KBM-7 (cell line): ENCODE measurements at regions not wholly inside any gene's neighbourhood (a gene's known extent, or its start where the extent isn't known, plus 50 kb on each side); places are given as distances from the start of the nearest gene placed in this dataset.

Experiments used
- DNase-seq: peaks from one replicate; pipeline ENCODE4 v3.0.0-alpha.2; 2015
- in situ Hi-C: fragments of 300-500 bp; cut with MboI; formaldehyde crosslinking; loops from 2 replicates; pipeline ENCODE4 v1.14.3; 2020; ENCODE audit warnings: low sequenced_read_pairs, low pct_unique_long_range_greater_than_20kb, mixed read lengths

DNA sequence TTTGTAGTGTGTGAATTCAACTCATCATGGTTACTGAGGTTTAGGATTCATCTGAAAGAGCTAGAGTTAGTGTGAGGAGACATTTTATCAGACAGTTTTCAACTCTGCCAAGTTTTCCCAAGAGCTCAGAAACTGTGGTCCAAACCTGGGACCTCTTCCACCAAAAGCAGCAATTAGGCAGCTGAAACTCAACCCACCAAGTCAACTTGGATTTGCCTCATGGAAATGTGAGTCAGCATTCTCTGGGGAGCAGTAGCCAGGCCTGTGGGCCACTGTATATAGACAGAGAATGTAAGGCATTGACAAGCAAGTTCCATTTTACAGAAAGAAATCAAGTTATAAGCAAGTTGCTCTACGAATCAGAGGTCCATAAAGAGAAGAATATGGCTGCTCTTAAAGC is 178.8 kb upstream of the HDDC2 start:
- in situ Hi-C loops: no loop called here
- DNase-seq: no peak

DNA sequence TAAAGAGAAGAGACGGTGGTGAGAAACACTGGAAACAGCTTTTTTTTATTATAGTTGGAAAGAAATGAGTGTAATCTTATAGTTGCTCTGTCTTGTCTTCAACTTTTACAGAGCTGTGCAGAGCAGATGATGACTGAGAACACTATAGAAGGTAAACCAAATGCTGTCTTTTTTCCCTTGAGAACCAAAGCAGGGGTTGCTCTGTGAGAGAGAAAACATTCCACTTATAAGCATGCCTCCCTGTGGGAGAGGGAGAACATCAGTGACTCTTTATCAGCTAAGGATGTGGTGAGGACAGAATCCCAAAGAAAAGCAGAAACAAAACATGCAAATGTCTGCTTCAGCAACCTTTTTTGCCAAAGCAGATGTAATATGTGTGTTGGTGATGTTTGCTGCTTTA is 179.3 kb upstream of the HDDC2 start:
- in situ Hi-C loops: no loop called here
- no peak for DNase-seq

DNA sequence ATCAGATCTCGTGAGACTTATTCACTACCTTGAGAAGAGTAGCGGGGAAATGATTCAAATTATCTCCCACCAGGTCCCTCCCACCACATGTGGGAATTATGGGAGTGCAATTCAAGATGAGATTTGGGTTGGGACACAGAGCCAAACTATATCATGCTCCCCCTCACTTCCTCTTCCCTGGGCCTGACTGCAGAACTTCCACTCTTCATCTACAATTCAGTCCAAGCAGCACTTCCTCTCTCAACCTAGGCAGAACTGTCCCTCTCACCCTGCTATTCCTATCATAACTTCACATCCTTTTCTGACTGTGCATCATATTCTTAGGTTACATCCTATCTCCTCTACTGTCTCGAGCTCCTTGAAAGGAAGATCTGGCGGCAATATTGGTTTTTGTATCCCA is 184.0 kb upstream of the HDDC2 start:
- DNase-seq: no peak
- in situ Hi-C loops: no loop called here

DNA sequence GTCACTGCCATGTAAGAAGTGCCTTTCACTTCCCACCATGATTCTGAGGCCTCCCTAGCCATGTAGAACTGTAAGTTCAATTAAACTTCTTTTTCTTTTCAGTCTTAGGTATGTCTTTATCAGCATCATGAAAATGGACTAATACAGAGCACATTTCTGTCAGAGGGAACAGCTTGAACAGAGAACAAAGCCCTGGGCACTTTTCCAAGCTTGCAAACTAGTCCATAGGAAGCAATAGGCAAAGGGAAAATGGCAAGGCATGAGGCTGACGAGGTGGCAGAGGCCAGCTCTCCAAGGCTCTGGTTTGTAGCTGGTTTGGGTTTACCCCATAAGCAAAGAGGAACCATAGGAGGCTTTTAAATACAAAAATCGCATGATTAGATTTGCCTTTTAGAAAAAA is 185.1 kb upstream of the HDDC2 start:
- no peak for DNase-seq
- in situ Hi-C loops: no loop called here

DNA sequence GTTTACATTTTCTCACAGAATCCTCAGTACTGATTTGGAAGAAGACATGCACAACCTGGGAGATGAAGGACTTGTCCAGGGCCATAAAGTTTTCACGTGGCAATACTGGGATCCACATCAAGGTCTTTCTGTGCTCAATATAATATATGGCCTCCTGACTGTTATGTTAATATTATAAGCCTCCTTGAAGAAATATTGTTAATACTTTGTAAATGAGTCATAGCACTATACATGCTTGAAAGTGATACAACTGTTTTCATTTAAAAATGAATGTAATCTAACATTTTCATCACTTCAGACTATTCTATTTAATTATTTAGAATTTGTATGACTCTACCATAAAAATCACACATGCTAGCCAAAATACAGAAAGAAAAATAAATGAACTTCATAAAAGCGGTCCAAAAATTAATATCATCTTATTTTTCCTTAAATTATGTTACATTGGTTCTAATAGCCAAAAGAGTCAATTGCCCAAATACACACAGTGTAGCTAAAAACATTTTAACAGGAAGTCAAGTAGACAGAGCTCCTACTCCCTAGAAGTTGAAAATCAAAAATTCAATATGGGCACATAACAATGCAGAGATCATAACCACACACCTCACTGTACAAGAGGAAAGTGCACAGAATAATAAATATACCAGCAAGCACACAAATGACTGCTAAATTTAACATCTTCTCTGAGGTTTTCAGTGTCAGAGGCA is 188.0 kb upstream of the HDDC2 start:
- in situ Hi-C loops: no loop called here
- no peak for DNase-seq

DNA sequence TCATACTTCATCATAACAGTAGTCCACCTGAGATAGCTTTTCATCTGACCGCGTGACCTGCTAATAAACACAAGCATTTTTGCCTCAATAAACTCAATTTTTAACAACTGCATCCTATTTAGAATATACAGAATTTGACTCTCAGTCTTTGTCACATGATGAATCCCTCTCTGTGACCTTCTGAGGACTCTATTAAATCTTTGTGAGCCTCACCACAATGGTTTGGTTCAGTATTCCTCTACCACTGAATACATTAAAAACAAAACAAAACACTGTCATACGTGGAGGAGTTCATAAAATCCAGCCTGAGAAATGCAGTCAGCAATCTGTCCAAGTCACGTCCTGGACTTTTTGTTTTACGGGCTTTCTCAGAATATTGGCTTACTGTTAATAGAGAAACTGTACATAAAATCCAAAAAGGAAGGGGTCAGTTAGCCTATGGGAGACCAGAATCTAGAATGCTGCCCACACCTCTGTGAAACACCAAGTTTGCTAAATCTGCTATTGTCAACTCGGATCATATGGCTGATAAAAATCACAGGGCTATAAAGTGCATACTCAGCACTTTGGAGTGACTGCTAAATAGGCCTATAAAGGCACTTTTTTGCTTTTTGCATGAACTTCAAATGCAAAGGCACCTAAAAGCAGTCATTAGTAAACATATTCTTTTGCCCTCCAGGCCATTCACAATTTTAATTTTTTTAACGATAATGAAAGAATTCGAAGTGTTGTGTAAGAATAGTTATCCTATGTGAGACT is 190.3 kb upstream of the HDDC2 start:
- DNase-seq: no peak
- in situ Hi-C loops: no loop called here

DNA sequence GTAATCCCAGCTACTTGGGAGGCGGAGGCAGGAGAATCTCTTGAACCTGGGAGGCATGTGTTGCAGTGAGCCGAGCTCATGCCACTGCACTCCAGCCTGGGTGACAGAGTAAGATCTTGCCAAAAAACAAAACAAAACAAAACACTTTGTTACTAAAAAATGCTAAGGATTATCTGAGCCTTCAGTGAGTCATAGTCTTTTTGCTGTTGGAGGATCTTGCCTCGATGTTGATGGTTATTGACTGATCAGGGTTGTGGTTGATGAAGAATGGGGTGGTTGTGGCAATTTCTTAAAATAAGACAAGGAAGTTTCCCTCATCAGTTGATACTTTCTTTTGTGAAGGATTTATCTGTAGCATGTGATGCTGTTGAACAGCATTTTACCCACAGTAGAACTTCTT is 196.8 kb upstream of the HDDC2 start:
- in situ Hi-C loops: no loop called here
- no peak for DNase-seq

DNA sequence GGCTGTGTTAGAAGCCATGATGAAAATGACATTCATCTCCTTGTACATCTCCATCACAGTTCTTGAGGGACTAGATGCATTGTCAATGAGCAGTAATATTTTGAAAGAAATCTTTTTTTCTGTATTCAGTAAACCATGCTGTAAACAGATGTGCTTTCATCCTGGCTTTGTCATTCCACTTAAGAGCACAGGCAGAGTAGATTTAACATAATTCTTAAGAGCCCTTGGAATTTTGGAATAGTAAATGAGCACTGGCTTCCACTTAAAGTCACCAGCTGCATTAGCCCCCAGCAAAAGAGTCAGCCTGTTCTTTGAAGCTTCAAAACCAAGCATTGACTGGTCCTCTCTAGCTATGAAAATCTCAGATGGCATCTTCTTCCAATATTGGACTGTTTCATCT is 197.8 kb upstream of the HDDC2 start:
- no peak for DNase-seq
- in situ Hi-C loops: no loop called here

DNA sequence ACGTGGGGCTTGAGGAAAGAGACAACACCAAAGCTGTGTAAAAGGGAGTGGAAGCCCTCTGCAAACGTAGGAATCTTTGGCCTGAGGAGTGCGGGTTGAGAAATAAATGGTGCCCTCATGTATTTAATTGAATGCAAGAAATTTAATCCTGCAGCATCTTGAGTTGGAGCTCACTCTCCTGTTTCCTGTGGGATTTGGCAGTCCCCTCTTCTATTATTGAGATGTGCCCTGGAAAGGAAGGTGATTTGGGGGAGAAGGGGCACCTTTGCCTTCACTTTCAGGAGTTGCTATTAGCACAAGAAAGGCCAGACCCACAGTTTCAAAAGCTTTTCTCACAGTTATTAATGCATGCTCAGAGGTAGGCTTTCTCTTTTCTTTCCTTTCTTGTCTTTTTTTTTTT is 201.4 kb upstream of the HDDC2 start:
- in situ Hi-C loops: no loop called here
- DNase-seq: no peak

DNA sequence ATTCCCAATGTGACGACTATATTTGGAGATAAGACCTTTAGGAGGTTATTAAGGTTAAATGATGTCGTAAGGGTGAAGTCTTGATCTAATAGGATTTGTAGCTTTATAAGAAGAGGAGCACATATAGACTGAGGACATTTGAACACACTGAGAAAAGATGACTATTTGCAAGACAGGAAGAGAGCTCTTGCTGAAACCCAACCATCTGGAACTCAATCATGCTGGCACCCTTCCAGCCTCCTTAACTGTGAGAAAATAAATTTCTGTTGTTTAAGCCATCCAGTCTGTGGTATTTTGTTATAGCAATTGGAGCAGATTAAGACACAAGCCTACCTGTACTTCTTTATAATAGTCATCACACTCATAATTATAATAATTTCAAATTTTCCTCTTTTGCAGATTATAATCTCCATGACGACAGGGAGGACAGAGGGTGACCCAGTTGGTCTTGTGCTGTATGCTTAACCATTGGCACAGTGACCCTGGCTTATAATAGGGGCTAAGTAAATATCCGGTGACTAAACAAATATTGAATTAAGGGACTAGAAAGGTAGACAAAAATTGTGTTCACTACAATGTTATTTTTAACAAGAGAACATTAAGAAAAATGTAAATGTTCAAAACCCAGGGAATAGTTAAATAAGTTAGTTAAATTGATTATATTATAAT is 206.4 kb upstream of the HDDC2 start:
- no peak for DNase-seq
- in situ Hi-C loops: no loop called here

DNA sequence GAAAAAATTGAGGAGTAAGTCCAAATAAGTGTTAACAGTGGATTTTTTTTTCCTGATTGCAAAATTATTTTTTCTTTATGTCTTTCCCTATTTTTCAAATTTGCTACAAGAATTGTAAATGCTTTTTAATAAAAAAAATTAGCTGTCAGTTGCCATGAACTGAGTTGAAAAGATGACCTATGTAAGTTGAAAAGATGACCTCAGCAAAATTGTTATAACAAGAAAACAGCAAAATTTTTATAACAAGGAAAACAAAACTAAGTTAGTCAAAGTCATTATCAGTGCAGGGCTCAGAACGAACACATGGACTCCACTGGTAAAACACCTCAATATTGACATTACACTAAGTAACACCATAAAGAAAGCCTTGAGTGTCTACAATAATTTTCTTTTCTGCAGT is 207.0 kb upstream of the HDDC2 start:
- no peak for DNase-seq
- in situ Hi-C loops: no loop called here

DNA sequence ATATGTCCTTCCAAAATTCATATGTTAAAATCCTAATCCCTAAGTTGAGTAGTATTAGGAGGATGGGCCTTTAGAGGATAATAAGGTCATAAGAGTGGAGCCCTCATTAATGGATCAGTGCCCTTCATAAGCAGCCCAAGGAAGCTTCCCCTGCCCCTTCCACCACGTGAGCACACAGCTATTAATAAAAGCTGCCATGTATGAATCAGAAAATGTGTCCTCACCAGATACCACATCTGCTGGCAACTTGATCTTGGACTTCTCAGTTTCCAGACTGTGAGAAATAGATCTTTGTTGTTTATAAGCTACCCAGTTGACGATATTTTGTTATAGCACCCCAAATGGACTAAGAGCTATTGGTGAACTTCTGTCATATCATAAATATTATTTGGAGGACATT is 207.7 kb upstream of the HDDC2 start:
- in situ Hi-C loops: no loop called here
- no peak for DNase-seq

DNA sequence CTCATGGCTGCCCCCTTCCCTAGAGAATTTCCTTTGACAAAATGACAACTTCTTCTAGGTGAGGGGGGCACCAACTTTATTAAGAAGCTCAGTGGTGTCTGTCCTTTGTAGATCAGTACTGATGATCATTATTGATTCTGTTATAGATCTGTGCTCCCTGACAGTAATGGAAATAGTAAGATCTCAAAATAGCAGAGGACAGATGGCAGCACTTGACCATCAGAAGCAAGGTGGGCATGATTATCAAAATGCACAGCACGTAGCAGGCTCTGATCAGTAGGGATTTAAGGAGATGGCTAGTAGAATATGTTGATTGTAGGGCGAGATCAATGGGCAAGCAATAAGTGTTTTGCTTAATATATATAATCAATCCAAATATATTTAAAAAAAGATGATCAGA is 208.6 kb upstream of the HDDC2 start:
- DNase-seq: no peak
- in situ Hi-C loops: no loop called here

DNA sequence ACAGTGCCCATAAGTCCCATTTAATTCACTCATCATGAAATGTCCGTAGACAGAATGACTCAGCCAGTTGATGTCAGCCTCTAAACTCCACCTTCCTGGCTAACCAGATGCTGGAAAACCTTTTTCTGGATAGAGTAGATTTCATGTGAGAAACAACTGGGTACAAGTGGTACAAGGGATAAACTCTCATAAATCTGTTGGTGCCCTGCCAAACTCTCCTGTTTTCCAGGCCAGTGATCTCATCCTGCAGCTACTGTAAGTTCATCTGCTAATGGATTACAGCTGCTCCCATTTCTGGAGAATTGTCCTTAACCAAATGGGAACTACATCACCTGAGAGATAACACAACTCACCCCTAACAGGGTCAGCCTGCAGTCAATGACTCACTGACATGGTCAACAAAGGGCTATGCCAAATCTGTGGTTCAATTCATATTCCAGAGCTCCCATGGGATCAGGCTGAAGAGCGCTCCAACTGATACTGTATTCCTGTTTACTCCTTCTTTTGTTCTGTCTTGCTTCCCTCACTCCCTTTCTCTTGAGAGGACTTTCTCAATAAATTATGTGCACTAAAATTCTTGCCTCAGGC is 210.1 kb upstream of the HDDC2 start:
- in situ Hi-C loops: no loop called here
- no peak for DNase-seq

DNA sequence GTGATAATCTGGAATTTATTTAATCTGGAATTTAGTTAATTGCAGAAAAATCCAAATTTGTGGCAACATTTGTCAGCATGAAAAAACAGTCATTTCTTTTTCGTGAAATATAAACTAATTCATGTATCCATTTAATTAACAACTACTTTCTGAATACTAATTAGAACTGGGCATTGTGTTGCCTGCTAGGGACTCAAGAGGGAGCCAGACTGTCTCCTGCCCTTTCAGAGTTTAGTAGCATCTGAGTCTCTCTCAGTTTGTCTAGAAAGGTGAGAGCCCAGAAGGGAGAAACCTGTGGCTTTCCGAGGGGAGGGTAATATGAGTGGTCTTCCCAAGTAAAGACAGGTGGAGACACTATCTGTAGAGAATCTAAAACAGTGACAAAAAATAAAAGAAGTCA is 210.9 kb upstream of the HDDC2 start:
- no peak for DNase-seq
- in situ Hi-C loops: no loop called here

DNA sequence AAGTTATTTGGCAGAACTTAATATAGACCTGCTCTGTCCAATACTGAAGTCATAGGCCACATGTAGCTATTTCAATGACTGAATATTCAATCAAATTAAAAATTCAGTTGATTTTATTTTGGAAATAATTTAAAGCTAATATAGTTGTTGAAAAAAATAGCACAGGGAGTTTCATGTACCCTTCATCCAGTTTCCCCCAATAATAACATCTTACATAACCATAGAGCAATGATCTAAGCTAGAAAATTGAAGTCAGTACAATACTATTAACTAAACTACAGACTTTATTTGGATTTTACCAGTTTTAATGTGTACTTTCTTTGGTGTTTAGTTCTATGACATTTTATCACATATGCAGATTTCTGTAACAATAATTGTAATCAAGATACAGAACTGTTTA is 212.2 kb upstream of the HDDC2 start:
- in situ Hi-C loops: no loop called here
- DNase-seq: no peak

DNA sequence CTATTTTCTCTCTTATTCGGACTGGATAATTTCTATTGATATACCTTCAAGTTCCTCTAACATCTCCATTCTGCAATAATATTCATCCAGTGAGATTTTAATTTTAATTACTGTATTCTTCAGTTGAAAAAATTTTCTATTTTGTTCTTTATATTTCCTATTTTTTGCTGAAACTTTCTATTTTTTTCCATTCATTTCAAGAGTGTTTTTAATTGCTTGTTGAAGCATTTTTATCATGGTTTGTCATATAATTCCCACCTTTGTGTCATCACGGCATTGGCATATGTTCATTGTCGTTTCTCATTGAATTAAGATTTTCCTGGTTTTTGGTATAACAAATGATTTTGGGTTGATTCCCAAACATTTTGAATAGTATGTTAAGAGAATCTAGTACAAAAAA is 214.9 kb upstream of the HDDC2 start:
- no peak for DNase-seq
- in situ Hi-C loops: no loop called here

DNA sequence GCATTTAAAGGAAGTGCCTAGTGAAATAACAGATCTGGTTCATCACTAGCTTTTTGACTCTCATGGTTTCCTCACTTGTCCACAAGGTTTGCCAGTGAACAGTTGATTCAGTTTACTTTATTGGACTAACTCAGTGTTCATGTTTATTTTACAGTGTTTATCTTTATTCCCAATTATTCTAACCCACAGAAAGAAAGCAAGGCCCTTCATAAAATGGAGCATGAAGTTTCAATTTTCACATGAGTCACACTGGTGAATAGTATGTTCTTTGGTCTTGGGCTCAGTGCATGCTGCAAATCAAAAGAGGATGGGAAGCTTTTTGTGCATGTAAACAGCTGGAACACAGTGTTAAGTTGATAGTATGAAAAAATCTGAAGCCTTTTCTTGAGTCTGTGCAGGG is 217.6 kb upstream of the HDDC2 start:
- in situ Hi-C loops: no loop called here

DNA sequence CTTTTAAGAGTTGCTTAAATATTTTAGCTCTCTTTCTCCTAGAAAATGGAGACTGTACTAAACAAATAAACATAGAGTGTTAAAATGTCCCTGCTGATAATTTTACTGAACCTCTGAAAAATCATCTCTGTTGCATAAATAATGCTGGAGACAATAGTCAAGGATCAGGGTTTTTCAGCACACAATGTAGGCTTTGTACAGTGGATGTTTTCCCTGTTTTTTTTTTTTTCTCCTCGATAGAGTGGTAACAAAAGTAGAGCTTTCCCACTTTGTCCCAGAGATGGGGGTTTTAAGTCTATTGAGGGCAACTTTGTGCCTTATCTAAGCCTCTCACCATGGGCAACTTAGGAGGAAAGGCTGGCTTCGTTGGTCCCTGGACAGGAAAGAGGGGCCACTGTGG is 222.6 kb upstream of the HDDC2 start:
- no peak for DNase-seq
- in situ Hi-C loops: no loop called here

More for the DNA sequence above, 217.6 kb upstream of the HDDC2 start:
- DNase-seq: no peak

DNA sequence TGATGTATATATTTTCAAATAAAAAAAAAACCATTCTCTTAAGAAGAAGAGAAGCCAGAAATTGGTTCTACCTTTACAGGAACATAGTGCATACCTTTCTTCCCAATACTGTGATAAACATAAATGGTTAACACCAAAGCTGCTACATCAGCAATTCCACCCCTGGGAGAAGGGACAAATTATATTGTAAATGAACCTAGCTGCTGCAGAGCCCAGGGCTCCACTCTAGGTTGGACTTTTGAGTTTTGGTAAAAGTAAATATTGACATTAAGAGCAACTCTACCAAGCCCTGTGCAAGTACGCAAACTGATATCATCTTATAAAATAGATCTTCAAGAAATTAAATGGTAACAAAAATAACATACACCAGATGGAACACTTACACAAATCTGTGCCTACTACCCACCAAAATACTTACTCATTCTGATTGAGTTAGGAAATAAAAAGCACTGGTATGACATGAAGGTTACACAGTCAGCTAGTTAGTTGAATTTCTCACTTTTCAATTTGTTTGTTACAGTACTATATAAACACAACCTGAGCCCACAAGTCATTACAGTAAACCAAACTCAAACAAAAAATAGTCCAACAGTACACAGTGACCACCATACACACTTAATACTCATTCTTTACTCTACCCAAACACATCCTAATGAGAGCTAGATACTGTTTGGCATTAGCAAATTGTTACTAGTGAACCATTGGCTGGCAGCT is 223.3 kb upstream of the HEY2 start:
- no peak for DNase-seq
- in situ Hi-C loops: no loop called here
